Retinal pigment epithelial cell (primary cell): ENCODE measurements at regions not wholly inside any gene's neighbourhood (a gene's known extent, or its start where the extent isn't known, plus 50 kb on each side); places are given as distances from the start of the nearest gene placed in this dataset.

Experiments
- DNase-seq: peaks from one replicate; pipeline ENCODE4 v3.0.0-alpha.2; 2010; ENCODE audit warnings: low read depth
- H3K4me3 ChIP-seq: 2 replicates; pipeline ENCODE4 v1.5.1; 2011; ENCODE audit warnings: mild to moderate bottlenecking, low read length, control low read depth, moderate library complexity
- TF ChIP-seq, protein P1 (sequence below): conservative IDR thresholded peaks from 2 replicates; pipeline ENCODE4 v1.5.1; 2011; ENCODE audit warnings: low read depth, low read length, control low read depth, inconsistent platforms

DNA sequence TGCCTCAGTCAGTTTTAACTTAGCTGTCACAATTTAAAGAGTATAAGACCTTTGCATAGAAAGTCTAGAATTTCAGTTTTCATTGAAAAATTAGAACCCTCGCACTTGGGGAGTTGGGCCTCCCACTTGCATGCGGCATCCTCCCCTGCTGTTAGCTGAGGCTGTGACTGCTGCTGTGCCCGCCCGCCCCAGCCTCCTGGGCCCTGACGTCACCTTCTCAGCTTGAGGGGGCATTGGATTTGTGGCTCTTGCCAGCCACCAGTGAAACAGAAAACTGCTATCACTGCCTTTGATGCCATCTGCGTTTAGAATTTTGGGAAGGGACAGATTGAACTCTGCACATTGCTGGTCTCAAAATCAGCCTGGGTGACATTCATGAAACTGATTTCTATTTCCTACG, 108.7 kb downstream of the CTTN start:
- DNase-seq = no peak
- TF ChIP-seq, protein P1, sequence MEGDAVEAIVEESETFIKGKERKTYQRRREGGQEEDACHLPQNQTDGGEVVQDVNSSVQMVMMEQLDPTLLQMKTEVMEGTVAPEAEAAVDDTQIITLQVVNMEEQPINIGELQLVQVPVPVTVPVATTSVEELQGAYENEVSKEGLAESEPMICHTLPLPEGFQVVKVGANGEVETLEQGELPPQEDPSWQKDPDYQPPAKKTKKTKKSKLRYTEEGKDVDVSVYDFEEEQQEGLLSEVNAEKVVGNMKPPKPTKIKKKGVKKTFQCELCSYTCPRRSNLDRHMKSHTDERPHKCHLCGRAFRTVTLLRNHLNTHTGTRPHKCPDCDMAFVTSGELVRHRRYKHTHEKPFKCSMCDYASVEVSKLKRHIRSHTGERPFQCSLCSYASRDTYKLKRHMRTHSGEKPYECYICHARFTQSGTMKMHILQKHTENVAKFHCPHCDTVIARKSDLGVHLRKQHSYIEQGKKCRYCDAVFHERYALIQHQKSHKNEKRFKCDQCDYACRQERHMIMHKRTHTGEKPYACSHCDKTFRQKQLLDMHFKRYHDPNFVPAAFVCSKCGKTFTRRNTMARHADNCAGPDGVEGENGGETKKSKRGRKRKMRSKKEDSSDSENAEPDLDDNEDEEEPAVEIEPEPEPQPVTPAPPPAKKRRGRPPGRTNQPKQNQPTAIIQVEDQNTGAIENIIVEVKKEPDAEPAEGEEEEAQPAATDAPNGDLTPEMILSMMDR = no peak
- no peak overlapping the region for H3K4me3 ChIP-seq

DNA sequence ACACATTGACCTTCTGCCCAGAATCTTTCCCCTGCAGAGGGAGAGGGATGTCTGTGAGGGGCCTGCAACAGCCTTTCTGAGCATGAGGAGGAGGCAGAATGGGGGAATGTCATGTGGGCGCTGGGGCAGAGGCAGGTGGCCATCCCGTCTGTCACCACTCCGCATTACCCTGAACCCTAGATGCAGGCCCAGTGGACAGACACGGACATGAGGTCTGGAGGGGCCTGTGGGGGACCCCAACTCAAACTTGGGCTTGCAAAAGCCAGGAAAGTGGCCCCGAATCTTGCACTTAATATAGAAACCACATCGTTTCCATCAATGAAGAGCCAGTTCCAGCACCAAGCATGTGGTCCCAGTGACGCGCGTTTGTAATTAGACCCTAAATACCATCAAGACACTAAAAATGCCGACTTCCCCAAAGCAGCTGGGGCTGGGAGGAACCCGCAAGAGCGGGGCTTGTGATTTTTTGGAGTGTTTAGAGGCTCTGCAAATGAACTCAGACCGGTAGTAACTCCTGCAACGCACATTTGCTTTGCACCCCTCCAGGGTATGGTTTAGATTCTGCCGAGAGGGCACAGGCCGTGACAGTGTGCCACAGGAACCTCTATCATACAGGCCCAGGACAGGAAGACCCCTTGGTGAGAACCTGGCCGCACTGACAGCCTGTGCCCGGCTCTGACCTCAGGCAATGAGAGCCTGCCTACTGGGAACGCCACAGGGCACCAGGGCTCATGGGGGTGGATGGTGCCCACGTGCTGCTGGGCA, 109.3 kb downstream of the CTTN start:
- TF ChIP-seq, protein P1 = no peak
- H3K4me3 ChIP-seq = no peak overlapping the region
- DNase-seq = no peak

DNA sequence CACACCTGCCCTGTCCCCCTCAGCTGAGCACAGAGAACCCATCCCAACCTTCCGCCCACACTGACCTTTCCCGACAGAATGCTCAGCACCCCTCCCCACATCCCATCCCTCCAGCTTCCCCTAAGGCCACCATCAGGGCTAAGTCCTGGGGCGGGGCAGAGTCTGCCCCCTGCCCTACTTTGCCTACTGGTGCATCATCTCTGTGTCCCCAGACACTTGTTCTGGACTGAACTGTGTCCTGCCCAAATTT, 109.8 kb downstream of the CTTN start:
- TF ChIP-seq, protein P1 = no peak

DNA sequence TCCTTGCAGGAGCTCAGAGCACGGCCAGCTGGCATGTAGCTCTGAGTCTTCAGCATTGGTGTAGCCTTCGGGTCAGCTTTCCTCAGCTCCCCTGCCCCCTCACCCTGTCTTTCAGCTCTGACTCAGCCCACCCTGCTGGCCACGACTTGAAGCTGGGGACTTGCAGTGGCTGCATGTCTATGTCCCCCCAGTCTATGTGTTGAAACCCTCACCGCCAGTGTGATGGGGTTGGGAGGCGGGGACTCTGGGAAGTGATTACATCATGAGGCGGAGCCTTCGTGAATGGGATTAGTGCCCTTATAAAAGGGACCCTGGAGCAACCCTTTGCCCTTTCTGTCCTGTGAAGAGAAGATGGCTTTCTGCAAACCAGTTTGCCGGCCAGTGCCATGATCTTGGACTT, 111.1 kb downstream of the CTTN start:
- TF ChIP-seq, protein P1 = no peak
- DNase-seq = no peak
- no peak overlapping the region for H3K4me3 ChIP-seq

More for the DNA sequence above, 109.8 kb downstream of the CTTN start:
- no peak for DNase-seq
- H3K4me3 ChIP-seq = no peak overlapping the region

DNA sequence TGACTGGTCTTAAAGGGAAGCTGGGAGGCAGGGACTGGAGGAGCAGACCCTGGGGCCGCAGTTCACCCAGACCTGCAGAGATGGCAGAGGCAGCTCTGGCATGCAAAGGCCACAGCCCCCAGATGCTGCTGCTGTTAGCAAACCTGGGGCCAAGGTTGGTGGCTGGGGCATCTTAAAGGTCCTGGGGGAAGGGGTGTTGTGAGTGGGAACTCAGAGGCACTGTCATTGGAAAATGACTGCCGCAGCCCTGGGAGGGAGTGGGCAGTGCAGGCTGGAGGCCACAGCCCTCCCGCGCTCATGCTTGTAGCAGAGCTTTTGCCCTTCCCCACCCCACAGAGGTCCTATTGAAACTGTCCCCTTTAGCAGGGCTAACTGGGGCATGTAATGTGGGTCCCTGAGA, 111.8 kb downstream of the CTTN start:
- H3K4me3 ChIP-seq = no peak overlapping the region
- DNase-seq = no peak
- TF ChIP-seq, protein P1 = no peak

DNA sequence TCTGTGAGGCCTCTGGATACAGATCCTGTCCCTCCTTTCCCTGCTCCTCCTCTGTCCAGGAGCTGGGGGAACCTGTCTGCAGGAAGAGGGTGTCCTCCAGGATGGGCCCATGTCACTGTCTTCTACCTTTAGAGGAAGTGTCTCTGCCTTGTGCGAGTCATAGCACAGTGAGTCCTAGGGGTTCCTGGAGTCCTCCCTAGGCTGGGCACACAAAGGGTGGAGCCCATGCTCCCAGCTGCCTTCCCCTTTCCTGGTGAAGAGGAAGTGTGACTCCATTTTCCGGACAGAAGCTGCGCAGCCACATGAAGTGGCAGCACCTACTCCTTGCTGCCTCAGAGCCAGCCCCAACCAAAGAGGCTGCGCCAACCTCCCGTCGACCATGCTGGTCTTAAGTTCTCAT, 112.2 kb downstream of the CTTN start:
- no peak for DNase-seq
- TF ChIP-seq, protein P1 = no peak
- H3K4me3 ChIP-seq = no peak overlapping the region

DNA sequence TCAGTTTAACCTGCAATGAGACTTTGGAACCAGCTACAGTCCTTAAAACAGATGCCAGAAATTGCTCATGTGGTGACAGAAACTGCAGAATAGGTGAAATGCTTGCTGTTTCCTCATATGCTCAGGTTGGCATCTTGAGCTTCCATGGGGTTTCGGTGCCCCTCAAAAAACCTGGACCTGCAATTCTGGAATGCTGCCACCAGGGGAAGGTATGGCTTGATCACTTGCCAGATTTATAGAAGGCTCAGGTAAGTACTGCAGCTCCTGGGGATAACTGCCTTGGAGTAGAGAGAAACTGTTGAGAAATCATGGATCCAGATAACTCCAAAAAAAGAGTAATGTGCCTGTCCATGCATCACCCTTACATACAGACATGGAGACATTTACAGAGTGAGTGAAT, 113.0 kb downstream of the CTTN start:
- TF ChIP-seq, protein P1 = peak; percentile 37
- no peak for DNase-seq
- H3K4me3 ChIP-seq = no peak overlapping the region
